Smooth muscle cell (in vitro differentiated cells): ENCODE measurements at regions not wholly inside any gene's neighbourhood (a gene's known extent, or its start where the extent isn't known, plus 50 kb on each side); places are given as distances from the start of the nearest gene placed in this dataset.

Experiments
- DNase-seq: peaks from one replicate; lab custom pipeline; 2025; ENCODE audit not compliant: unreplicated experiment; lab: John Stamatoyannopoulos, UW
- H2AFZ ChIP-seq: fragments of 200-600 bp; sonication (generic); 2 replicates; pipeline ENCODE4 v1.6.0; 2016; ENCODE audit warnings: antibody characterized with exemption, low read depth, mild to moderate bottlenecking
- H3F3A ChIP-seq: fragments of 200-600 bp; sonication (generic); 2 replicates; pipeline ENCODE4 v1.6.0; 2017; ENCODE audit warnings: antibody characterized with exemption, low read depth
- H3K27ac ChIP-seq: fragments of 200-600 bp; sonication (generic); 2 replicates; pipeline ENCODE4 v1.5.1; 2016; ENCODE audit warnings: low read depth, mild to moderate bottlenecking
- H3K27me3 ChIP-seq: fragments of 200-600 bp; sonication (generic); 2 replicates; pipeline ENCODE4 v1.6.1; 2016; ENCODE audit warnings: low read depth, mild to moderate bottlenecking
- H3K36me3 ChIP-seq: fragments of 200-600 bp; sonication (generic); 2 replicates; pipeline ENCODE4 v1.5.1; 2016; ENCODE audit warnings: low read depth
- H3K4me1 ChIP-seq: fragments of 200-600 bp; sonication (generic); 2 replicates; pipeline ENCODE4 v1.5.1; 2016; ENCODE audit warnings: low read depth
- H3K4me2 ChIP-seq: fragments of 200-600 bp; sonication (generic); 2 replicates; pipeline ENCODE4 v1.6.0; 2016; ENCODE audit warnings: mild to moderate bottlenecking
- H3K4me3 ChIP-seq: fragments of 200-600 bp; sonication (generic); 2 replicates; pipeline ENCODE4 v1.5.1; 2016; ENCODE audit warnings: mild to moderate bottlenecking
- H3K79me2 ChIP-seq: fragments of 200-600 bp; sonication (generic); 2 replicates; pipeline ENCODE4 v1.6.0; 2016; ENCODE audit warnings: low read depth, mild to moderate bottlenecking
- H3K9ac ChIP-seq: fragments of 200-600 bp; sonication (generic); 2 replicates; pipeline ENCODE4 v1.6.0; 2016; ENCODE audit warnings: low read depth
- H3K9me3 ChIP-seq: fragments of 200-600 bp; sonication (generic); replicated peaks from 2 replicates; pipeline ENCODE4 v1.5.1; 2016; ENCODE audit warnings: low read depth
- H4K20me1 ChIP-seq: fragments of 200-600 bp; sonication (generic); 2 replicates; pipeline ENCODE4 v1.6.0; 2016; ENCODE audit warnings: low read depth
- CTCF ChIP-seq: fragments of 200-600 bp; sonication (generic); IDR thresholded peaks from 2 replicates; pipeline ENCODE4 v1.5.1; 2017; ENCODE audit warnings: borderline replicate concordance, mild to moderate bottlenecking, antibody characterized with exemption; ENCODE audit not compliant: insufficient read depth, poor library complexity, severe bottlenecking
- WGBS: methylation state at CpG from one replicate; pipeline ENCODE4 v1.1.7; 2016; ENCODE audit warnings: low lambda C conversion rate; 5-methylcytosine and 5-hydroxymethylcytosine counted together

DNA sequence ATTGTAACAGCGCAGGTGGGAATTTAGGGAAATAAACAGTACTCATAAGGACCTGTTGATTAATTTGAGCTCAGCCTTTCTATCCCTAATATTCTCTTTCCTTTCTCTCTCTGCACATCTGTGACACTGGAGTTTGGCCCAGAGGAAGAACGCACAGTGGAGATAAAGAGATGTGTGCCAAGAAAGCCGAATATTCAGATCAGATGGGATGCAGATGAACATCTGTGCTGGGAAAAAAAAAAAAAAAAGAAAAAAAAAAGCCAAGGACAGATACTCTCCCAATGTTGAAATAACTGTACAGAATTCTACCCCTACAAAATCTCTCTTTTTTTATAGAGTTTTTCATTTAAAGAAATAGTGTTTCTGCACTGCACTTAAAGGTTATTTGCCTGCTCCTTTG is 485.4 kb downstream of the KCNJ2 start:
- no peaks in the 10 kb centered on the region for H3K27me3 ChIP-seq
- no peaks in the 10 kb centered on the region for H4K20me1 ChIP-seq
- H3K4me2 ChIP-seq, result no peak overlapping the region
- H3F3A ChIP-seq, result no peaks in the 10 kb centered on the region
- no peak for DNase-seq
- no peak overlapping the region for H3K27ac ChIP-seq
- no peaks in the 10 kb centered on the region for H3K36me3 ChIP-seq
- H3K9me3 ChIP-seq, result no peaks in the 10 kb centered on the region
- no peaks in the 10 kb centered on the region for H3K4me1 ChIP-seq
- no peak overlapping the region for H3K4me3 ChIP-seq
- H3K9ac ChIP-seq, result no peak overlapping the region
- H2AFZ ChIP-seq, result no peak overlapping the region
- no peaks in the 10 kb centered on the region for H3K79me2 ChIP-seq
- no peak for TF ChIP-seq CTCF
- 90% methylated on average over 3 of the region's 3 CpGs for WGBS

GRCh38 chr17:70655176-70655958 is 486.0 kb downstream of the KCNJ2 start:
- H3K27ac ChIP-seq, result no peak overlapping the region
- no peak overlapping the region for H3K9ac ChIP-seq
- H3K79me2 ChIP-seq, result no peaks in the 10 kb centered on the region
- no peak for TF ChIP-seq CTCF
- WGBS, result 89% methylated on average over 2 of the region's 2 CpGs
- no peaks in the 10 kb centered on the region for H3K4me1 ChIP-seq
- no peaks in the 10 kb centered on the region for H3K9me3 ChIP-seq
- no peak for DNase-seq
- no peaks in the 10 kb centered on the region for H3K36me3 ChIP-seq
- no peak overlapping the region for H3K4me3 ChIP-seq
- H4K20me1 ChIP-seq, result no peaks in the 10 kb centered on the region
- H3K27me3 ChIP-seq, result no peaks in the 10 kb centered on the region
- no peak overlapping the region for H3K4me2 ChIP-seq
- H2AFZ ChIP-seq, result no peak overlapping the region
- H3F3A ChIP-seq, result no peaks in the 10 kb centered on the region

DNA sequence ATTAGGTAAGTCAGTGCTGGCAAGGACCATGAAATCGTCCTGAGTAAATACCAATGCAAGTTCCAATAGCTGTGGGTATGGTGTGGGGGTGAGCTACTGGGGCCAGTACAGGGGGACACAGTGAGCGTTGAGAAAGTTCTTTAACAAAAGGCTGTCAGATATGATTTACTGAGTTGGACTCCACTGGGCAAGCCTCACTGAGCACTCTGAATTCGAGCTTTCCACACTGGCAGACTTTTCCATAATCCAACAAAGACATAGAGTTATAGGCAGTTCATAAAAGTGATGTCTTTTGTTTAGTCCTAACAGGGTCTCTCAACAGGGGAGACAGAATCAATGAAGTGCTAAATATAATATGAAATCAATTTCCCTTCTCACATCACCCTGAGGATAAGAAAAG is 489.0 kb downstream of the KCNJ2 start:
- H3K27me3 ChIP-seq, result no peaks in the 10 kb centered on the region
- H2AFZ ChIP-seq, result no peak overlapping the region
- no peaks in the 10 kb centered on the region for H3K9me3 ChIP-seq
- TF ChIP-seq CTCF, result no peak
- no peaks in the 10 kb centered on the region for H3F3A ChIP-seq
- WGBS, result 85% methylated on average over 3 of the region's 3 CpGs
- H3K27ac ChIP-seq, result no peak overlapping the region
- DNase-seq, result no peak
- H3K9ac ChIP-seq, result no peak overlapping the region
- no peaks in the 10 kb centered on the region for H4K20me1 ChIP-seq
- H3K4me2 ChIP-seq, result no peak overlapping the region
- H3K79me2 ChIP-seq, result no peaks in the 10 kb centered on the region
- no peak overlapping the region for H3K4me3 ChIP-seq
- no peaks in the 10 kb centered on the region for H3K36me3 ChIP-seq
- H3K4me1 ChIP-seq, result no peaks in the 10 kb centered on the region

- Histone ChIP-seq H3F3A (no peaks in the 10 kb centered on the region), H2AFZ (no peak overlapping the region), H3K27ac (no peak overlapping the region), H3K36me3 (no peaks in the 10 kb centered on the region), H3K9ac (no peak overlapping the region), H3K4me2 (no peak overlapping the region), H4K20me1 (no peaks in the 10 kb centered on the region), H3K9me3 (no peaks in the 10 kb centered on the region), H3K79me2 (no peaks in the 10 kb centered on the region), H3K4me1 (no peaks in the 10 kb centered on the region), H3K4me3 (no peak overlapping the region), H3K27me3 (no peaks in the 10 kb centered on the region)
- no peak for TF ChIP-seq CTCF
- 86% methylated on average over 2 of the region's 2 CpGs for WGBS
- no peak for DNase-seq
Measured at GRCh38 chr17:70658840-70659239, 489.5 kb downstream of the KCNJ2 start.
